ENCODE measurements at regions not wholly inside any gene's neighbourhood (a gene's known extent, or its start where the extent isn't known, plus 50 kb on each side); places are given as distances from the start of the nearest gene placed in this dataset.

DNA sequence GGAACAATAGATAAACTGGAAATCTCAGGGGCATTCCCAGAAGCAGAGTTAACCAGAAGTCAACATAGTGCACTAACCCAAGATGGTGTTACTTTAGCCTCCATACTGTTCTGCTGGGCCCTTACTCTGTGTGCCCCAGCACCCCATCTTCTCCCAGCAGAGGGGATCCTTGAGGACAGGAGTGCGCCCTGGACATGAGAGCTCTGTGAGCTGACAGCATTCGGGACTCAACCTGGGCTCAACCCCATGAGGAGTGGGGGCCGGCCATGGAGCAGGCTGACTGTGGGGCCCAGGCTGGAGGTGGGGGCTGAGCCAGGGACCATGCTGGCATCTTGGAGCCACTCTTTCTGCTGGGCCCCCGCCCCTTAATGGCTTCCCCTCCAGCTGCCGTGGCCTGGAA lies 156.3 kb upstream of the HS6ST1 start (continued):
- TF ChIP-seq ZNF23 (CRISPR knock-in tag; IDR thresholded peaks at IDR 0.05) (0 out of 2 replicates have a peak, but pooled peaks have one; percentile 27), ZNF79 (CRISPR knock-in tag; IDR thresholded peaks at IDR 0.05; ENCODE audit: low read depth) (peak; percentile 92)

DNA sequence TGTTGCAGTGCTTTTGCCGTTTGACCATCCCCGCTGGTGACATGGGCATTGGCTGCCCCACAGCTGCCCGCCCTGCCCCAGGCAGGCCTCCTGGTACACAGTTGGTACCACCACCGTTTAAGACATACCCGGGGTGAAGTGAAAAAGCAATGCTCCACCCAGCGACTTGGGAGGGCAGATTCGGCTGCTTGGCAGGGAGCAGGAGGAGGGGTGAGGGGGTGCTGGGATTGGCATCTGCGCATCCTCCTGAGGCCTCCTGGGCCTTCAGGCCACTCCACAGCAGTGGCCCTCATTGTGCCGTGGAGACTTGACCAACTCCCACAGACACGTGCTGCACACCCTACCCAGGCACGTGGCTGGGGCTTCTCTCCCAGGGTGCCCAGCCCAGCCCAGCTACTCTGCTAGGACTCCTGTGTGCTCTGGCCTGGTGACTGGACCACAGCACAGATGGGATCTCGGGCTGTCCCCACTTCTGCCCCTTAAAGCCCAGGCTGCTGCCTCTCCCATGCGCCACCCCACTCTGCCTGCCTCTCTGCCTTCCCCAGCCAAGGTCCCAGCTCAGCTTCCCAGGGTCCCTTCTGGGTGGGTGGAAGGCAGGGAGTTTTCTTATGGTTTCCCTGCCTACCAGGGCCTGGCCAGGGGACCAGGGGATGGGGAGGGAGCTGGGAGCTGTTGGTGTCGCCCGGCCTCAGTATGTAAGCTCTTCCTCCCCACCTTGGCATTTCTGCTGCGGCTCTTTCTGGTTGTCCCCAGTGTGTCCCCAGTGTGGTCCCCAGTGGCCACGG lies 157.0 kb upstream of the HS6ST1 start:
- H3K9me1 ChIP-seq (ENCODE audit: control insufficient read depth, insufficient read depth, low read length), result no peaks in the 10 kb centered on the region
- no peaks in the 10 kb centered on the region; a peak in 1 of 5 replicates for H3K27me3 ChIP-seq (ENCODE audit: control insufficient read depth in 2 of 2, insufficient read depth in 2 of 2, low read length in 2 of 2)
- no peak for TF ChIP-seq ZNF408 (CRISPR knock-in tag; IDR thresholded peaks at IDR 0.05; ENCODE audit: low read depth)
- TF ChIP-seq, protein P1, sequence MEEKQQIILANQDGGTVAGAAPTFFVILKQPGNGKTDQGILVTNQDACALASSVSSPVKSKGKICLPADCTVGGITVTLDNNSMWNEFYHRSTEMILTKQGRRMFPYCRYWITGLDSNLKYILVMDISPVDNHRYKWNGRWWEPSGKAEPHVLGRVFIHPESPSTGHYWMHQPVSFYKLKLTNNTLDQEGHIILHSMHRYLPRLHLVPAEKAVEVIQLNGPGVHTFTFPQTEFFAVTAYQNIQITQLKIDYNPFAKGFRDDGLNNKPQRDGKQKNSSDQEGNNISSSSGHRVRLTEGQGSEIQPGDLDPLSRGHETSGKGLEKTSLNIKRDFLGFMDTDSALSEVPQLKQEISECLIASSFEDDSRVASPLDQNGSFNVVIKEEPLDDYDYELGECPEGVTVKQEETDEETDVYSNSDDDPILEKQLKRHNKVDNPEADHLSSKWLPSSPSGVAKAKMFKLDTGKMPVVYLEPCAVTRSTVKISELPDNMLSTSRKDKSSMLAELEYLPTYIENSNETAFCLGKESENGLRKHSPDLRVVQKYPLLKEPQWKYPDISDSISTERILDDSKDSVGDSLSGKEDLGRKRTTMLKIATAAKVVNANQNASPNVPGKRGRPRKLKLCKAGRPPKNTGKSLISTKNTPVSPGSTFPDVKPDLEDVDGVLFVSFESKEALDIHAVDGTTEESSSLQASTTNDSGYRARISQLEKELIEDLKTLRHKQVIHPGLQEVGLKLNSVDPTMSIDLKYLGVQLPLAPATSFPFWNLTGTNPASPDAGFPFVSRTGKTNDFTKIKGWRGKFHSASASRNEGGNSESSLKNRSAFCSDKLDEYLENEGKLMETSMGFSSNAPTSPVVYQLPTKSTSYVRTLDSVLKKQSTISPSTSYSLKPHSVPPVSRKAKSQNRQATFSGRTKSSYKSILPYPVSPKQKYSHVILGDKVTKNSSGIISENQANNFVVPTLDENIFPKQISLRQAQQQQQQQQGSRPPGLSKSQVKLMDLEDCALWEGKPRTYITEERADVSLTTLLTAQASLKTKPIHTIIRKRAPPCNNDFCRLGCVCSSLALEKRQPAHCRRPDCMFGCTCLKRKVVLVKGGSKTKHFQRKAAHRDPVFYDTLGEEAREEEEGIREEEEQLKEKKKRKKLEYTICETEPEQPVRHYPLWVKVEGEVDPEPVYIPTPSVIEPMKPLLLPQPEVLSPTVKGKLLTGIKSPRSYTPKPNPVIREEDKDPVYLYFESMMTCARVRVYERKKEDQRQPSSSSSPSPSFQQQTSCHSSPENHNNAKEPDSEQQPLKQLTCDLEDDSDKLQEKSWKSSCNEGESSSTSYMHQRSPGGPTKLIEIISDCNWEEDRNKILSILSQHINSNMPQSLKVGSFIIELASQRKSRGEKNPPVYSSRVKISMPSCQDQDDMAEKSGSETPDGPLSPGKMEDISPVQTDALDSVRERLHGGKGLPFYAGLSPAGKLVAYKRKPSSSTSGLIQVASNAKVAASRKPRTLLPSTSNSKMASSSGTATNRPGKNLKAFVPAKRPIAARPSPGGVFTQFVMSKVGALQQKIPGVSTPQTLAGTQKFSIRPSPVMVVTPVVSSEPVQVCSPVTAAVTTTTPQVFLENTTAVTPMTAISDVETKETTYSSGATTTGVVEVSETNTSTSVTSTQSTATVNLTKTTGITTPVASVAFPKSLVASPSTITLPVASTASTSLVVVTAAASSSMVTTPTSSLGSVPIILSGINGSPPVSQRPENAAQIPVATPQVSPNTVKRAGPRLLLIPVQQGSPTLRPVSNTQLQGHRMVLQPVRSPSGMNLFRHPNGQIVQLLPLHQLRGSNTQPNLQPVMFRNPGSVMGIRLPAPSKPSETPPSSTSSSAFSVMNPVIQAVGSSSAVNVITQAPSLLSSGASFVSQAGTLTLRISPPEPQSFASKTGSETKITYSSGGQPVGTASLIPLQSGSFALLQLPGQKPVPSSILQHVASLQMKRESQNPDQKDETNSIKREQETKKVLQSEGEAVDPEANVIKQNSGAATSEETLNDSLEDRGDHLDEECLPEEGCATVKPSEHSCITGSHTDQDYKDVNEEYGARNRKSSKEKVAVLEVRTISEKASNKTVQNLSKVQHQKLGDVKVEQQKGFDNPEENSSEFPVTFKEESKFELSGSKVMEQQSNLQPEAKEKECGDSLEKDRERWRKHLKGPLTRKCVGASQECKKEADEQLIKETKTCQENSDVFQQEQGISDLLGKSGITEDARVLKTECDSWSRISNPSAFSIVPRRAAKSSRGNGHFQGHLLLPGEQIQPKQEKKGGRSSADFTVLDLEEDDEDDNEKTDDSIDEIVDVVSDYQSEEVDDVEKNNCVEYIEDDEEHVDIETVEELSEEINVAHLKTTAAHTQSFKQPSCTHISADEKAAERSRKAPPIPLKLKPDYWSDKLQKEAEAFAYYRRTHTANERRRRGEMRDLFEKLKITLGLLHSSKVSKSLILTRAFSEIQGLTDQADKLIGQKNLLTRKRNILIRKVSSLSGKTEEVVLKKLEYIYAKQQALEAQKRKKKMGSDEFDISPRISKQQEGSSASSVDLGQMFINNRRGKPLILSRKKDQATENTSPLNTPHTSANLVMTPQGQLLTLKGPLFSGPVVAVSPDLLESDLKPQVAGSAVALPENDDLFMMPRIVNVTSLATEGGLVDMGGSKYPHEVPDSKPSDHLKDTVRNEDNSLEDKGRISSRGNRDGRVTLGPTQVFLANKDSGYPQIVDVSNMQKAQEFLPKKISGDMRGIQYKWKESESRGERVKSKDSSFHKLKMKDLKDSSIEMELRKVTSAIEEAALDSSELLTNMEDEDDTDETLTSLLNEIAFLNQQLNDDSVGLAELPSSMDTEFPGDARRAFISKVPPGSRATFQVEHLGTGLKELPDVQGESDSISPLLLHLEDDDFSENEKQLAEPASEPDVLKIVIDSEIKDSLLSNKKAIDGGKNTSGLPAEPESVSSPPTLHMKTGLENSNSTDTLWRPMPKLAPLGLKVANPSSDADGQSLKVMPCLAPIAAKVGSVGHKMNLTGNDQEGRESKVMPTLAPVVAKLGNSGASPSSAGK (IDR thresholded peaks at IDR 0.05), result peak; percentile 15; the same call in 1 of the 2 replicates
- no peaks in the 10 kb centered on the region for H4K20me1 ChIP-seq (replicated peaks; ENCODE audit: control insufficient read depth, insufficient read depth, low read length)
- H3K9me3 ChIP-seq (replicated peaks; ENCODE audit: control insufficient read depth, insufficient read depth, low read depth, low read length), result peaks cover 1% of the 10 kb centered on the region; the same call in 1 of the 2 replicates
- no peak for ATAC-seq
- no peak for DNase-seq (ENCODE audit: extremely low read depth in 1 of 4, low spot score in 3 of 4)
- no peaks in the 10 kb centered on the region for H3K79me2 ChIP-seq (ENCODE audit: control insufficient read depth, insufficient read depth, low read length)
- intact Hi-C loops (cut with micrococcal nuclease), result no loop called here
- FAIRE-seq, result no peak
- POLR2A ChIA-PET, result no interaction called here
- H3K4me2 ChIP-seq (ENCODE audit: insufficient read depth, low read length), result no peak overlapping the region
- no peak overlapping the region for H2AFZ ChIP-seq (ENCODE audit: low read depth, low read length)
- CTCF ChIA-PET (ENCODE audit: low intra/inter-chr PET ratio), result interaction anchor here (0.7 kb wide), 1 partner anchor 403 kb away, joined by 3 read pairs; no protein-coding TSS in a partner anchor
- H3K4me1 ChIP-seq (replicated peaks in 1 of 2; ENCODE audit: control insufficient read depth in 2 of 2, insufficient read depth in 2 of 2, low read length in 2 of 2), result peaks cover 0 to 9% of the 10 kb centered on the region in 2 experiments; a peak in 3 of 5 replicates
- H3K36me3 ChIP-seq (ENCODE audit: control insufficient read depth, insufficient read depth, low read length), result no peaks in the 10 kb centered on the region; the same call in 2 of the 3 replicates
- no peak overlapping the region for H3K27ac ChIP-seq (ENCODE audit: extremely low read depth, low read depth, low read length)
- H3K4me3 ChIP-seq, result no peak overlapping the region
- BruUV-seq (replicated peaks), result no TSS peak
- WGBS (ENCODE audit: insufficient coverage, low coverage, missing lambda C conversion rate), result 8% methylated on average over 15 of the region's 17 CpGs
- in situ Hi-C loops (cut with MboI), result no loop called here
- H3K9ac ChIP-seq (ENCODE audit: insufficient read depth in 1 of 2, low read depth in 2 of 2, low read length in 2 of 2), result no peak overlapping the region
